Right renal pelvis (tissue), 4 donors: ENCODE measurements at regions not wholly inside any gene's neighbourhood (a gene's known extent, or its start where the extent isn't known, plus 50 kb on each side); places are given as distances from the start of the nearest gene placed in this dataset.

Source experiments
- DNase-seq, 4 donors: peaks; one replicate each; pipeline ENCODE4 v3.0.0-alpha.2; 2013; ENCODE audit warnings: low read depth in 4 of 4, low spot score in 3 of 4, missing footprints in 1 of 4

GRCh38 chr13:73388586-73388985 lies 329.8 kb downstream of the KLF5 start:
- DNase-seq: no peak

GRCh38 chr13:73387318-73387717 lies 328.5 kb downstream of the KLF5 start:
- no peak for DNase-seq

- no peak for DNase-seq
Measured at GRCh38 chr13:73385848-73386247, 327.0 kb downstream of the KLF5 start.

GRCh38 chr13:73372666-73373627 lies 314.1 kb downstream of the KLF5 start:
- DNase-seq: no peak

GRCh38 chr13:73370066-73370465 lies 311.3 kb downstream of the KLF5 start:
- no peak for DNase-seq

DNA sequence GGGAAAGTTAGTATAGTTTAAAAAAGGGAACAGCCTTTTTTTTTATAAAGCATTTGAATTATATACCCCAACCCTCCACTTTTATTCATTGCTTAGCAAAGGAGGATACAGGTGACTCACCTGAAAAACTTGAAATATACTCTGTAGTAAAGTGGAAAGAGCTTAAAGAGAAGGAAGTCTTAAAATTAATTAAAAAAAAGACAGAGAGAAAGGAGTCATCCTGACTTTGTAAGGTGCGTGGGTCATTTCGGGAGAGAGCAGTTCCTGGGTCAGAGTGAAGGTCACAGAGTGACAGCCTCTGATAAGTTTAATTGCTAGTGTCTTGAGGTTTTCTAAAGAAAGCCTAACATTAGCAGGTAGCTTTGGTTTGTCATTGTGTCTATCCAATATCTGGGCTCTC lies 310.3 kb downstream of the KLF5 start:
- DNase-seq: no peak

GRCh38 chr13:73368608-73369007 lies 309.8 kb downstream of the KLF5 start:
- no peak for DNase-seq

DNA sequence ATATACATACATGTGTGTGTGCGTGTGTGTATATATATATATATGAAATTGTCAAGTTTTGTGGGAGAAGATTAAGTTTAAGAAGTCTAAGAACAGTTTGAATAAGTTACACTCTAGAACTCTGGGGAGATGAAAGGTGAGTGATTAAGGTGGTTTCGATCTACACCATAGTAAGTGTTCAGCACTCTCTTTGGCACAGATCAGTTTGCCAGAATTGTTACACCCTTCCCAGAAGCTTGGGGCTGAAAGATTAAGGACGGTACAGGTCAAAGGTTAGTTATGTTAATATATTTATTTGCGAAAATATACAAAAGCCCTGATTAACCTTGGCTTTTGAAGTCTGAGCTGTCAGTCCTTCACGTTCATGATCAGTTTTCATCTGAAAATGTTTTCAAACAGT lies 309.1 kb downstream of the KLF5 start:
- no peak for DNase-seq

DNA sequence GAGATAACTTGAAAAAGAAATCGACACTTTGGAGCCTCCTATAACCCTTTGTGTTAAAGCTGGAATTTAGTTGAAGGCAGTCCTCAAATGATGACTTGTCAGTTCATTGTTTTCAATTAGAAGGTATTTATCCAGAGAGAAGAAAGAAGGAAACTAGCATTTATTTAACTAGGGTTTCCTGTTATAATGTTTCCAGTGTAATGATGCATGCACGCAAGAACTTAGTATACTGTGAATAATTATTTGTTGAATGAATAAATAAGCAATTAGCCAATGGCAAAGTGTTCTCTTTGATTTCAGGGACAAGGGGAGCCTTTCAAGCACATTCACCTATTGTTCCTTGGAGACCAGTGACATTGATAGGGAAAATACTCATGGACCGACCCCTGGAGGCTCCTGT lies 307.4 kb downstream of the KLF5 start:
- DNase-seq: no peak

DNA sequence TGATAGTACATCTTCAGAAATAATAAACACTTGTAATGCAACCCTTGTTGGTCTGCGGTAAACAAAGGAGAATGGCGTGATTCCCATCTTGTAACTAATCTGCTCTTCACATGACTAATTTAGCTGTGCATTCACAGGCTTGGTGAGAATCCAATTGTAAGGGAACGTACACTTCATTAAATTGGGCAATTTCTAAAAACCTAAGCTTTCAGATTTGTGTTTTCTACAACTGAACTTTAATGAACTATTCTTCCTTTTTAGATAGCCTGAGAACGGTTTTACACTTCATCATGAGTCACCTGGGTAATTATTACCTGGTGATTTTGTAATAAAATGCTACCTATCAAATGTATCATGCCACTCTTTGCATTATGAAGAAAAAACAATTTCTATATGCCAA lies 306.9 kb downstream of the KLF5 start:
- no peak for DNase-seq

- DNase-seq: no peak
Measured at GRCh38 chr13:73365252-73365651, 306.4 kb downstream of the KLF5 start.

DNA sequence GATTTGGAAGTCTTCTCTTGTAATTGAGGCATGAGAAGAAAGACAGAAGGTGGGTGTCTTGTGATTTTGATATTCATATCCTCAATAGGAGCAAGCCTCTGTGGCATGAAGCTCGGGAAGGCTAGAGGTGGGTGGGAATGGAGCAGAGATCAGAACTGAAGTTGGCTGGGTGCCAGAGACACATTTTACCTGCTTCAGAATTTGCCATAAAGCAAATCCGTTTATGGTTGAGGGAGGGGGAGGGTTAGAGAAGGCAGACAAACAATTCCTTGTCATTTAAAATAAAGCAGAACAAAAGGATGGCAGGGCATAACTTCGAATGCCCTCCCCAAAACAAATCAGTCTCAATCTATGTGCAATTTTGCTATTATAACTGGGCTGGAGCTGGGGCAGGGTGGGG lies 305.9 kb downstream of the KLF5 start:
- no peak for DNase-seq

DNA sequence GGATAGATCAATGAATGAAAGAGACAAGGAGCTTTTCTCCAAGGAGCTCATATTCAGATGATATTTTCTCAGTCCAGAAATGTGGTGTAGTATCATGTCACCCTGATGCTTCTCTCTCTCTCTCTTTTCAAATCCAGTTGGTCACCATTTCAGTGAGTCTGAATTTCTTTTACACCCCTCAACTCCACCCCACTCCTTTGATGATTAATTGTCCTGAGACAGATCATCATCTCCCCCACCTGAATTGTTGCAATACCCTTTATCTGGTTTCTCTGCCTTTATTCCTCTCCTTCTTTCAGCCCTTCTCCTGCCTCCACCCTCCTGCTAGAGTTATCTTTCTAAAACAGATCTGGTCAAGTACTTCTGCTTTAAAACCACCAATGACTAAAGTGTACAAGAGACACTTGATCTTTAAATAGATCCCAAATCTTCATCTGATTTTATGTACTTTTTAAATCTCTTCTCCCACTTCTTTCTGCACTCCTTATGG lies 299.8 kb downstream of the KLF5 start:
- no peak for DNase-seq

GRCh38 chr13:73355134-73355533 lies 296.3 kb downstream of the KLF5 start:
- DNase-seq: no peak

DNA sequence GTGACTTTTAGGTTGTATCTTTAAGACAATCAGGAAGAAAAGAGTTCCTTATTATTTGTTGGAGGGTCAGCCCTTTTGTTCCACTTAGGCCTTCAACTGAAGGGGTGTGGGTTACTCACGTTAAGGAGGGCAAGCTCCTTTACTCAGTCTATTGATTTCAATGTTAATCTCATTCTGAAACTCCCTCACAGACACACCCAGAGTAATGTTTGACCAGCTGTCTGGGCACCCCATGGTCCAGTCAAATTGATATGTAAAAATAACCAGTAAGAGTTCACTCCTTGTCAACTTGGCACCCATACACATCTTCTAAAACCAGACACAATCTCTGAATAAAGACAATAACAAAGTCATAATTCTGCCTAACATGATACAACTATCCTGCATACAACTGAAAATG lies 292.9 kb downstream of the KLF5 start:
- no peak for DNase-seq

DNA sequence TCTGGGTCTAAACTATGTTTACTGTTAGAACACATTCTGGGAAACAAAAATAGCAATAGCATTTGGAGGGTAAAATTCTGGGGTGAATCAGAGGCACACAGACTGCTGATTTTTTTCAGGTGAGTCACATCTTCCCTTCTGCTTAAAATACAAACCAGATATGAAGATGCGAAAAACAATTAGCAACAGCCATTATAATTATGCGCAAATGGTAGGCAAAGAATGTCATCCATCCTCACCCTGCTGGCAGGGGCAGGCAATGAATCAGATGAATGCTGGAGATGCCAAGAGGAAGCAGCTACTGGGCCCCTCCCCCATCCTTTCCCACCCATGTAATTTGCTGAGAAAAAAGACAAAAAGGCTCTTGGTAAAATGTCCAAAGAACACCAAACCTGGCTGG lies 282.9 kb downstream of the KLF5 start:
- no peak for DNase-seq

GRCh38 chr13:73340069-73340468 lies 281.3 kb downstream of the KLF5 start:
- no peak for DNase-seq

DNA sequence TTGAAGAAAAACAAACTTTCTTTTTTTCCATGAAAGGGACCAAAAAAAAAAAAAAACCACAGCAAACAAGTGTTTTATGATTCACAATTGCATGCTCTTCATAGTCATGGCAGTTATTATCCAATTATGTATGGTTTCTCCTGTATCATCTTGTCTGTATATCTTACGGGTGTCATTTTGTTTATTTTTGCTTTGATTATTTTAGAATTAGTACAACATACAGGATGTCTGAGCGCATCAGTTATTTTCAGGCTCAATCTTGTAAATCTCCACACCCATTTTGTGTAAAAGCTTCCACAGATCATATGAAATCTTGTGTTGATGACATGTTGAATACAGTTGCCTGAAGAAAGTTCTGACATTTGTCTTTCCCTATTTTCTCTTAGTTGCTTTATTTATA lies 280.3 kb downstream of the KLF5 start:
- no peak for DNase-seq

GRCh38 chr13:73338389-73338788 lies 279.6 kb downstream of the KLF5 start:
- no peak for DNase-seq

DNA sequence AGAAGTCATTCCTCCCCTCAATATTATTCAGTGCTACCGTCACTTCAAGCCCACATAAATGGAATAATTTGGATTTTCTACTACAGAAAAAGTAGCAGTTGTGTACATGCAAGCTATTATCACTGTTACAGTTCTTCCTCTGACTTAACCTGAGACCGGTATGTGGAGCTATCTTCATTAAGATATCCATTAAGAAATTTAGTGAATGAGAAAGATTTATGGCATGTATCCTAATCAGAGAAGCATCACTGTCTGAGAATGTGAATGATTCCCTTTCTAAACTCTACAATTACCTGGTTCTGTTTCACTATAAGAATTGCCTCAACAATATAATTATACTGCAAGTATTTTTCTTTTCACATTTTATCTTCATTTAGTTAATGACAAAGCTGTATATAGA lies 278.7 kb downstream of the KLF5 start:
- DNase-seq: no peak

DNA sequence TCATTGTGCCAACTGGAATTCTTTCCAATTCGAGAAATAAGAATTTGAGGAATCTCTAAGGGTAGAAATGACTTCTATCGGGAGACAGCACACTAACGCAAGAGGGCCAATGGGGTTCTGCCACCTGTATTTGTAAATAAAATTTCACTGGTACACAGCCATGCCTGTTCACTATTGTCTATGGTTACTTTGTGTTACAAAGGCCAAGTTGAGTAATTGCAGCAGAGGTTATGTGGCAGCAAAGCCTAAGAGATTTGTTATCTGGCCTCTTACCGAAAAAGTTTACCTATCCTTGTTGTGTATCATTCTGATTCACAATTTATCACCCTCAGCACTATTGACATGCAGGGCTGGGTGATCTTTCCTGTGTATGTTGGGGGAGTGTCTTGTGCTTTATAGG lies 278.0 kb downstream of the KLF5 start:
- no peak for DNase-seq

DNA sequence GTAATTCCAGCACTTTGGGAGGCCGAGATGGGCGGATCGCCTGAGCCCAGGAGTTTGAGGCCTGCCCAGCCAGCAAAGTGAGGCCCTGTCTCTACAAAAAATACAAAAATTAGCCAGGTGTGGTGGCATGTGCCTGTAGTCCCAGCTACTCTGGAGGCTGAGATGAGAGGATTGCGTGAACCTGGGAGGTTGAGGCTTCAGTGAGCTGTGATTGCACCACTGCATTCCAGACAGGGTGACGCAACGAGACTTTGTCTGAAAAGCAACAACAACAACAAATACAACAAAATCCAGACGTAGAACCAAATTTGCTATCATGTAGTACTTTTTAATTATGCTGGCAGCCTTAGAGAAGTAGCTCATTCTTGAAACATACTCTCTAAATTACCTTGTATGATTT lies 277.1 kb downstream of the KLF5 start:
- DNase-seq: no peak

GRCh38 chr13:73335210-73335609 lies 276.4 kb downstream of the KLF5 start:
- DNase-seq: no peak
